Astrocyte (in vitro differentiated cells and primary cell): ENCODE measurements at regions not wholly inside any gene's neighbourhood (a gene's known extent, or its start where the extent isn't known, plus 50 kb on each side); places are given as distances from the start of the nearest gene placed in this dataset.

Experiments
- DNase-seq: peaks from one replicate; pipeline ENCODE4 v3.0.0-alpha.2; 2010; ENCODE audit warnings: low read depth
- FAIRE-seq: peaks from 2 replicates; lab custom pipeline; 2011; peaks lifted over from hg19 to GRCh38; lab: Jason Lieb, UNC
- H2AFZ ChIP-seq: 2 replicates; pipeline ENCODE4 v1.6.0; 2012; ENCODE audit warnings: low read depth, low read length, inconsistent platforms
- H3K27ac ChIP-seq: 2 replicates; pipeline ENCODE4 v1.5.1; 2011; ENCODE audit warnings: low read depth, low read length, inconsistent platforms
- H3K27me3 ChIP-seq: 2 replicates; pipeline ENCODE4 v1.6.0; 2011; ENCODE audit warnings: low read length, inconsistent platforms; ENCODE audit not compliant: insufficient read depth
- H3K36me3 ChIP-seq: 2 replicates; pipeline ENCODE4 v1.5.1; 2011; ENCODE audit warnings: low read length, inconsistent platforms; ENCODE audit not compliant: insufficient read depth
- H3K4me1 ChIP-seq: 2 replicates; pipeline ENCODE4 v1.5.1; 2011; ENCODE audit warnings: low read length, inconsistent platforms; ENCODE audit not compliant: insufficient read depth
- H3K4me2 ChIP-seq: 2 replicates; pipeline ENCODE4 v1.6.0; 2012; ENCODE audit warnings: low read length, inconsistent platforms
- H3K4me3 ChIP-seq: 2 replicates; pipeline ENCODE4 v1.5.1; 2011; ENCODE audit warnings: low read depth, mild to moderate bottlenecking, low read length, inconsistent platforms; ENCODE audit not compliant: insufficient read depth
- H3K79me2 ChIP-seq: 2 replicates; pipeline ENCODE4 v1.6.0; 2012; ENCODE audit warnings: mild to moderate bottlenecking, low read length, inconsistent platforms; ENCODE audit not compliant: insufficient read depth
- H3K9ac ChIP-seq: 2 replicates; pipeline ENCODE4 v1.6.0; 2012; ENCODE audit warnings: mild to moderate bottlenecking, low read length, inconsistent platforms
- H3K9me3 ChIP-seq: 2 replicates; pipeline ENCODE4 v1.5.1; 2012; ENCODE audit warnings: low read depth, mild to moderate bottlenecking, low read length, inconsistent platforms; ENCODE audit not compliant: insufficient read depth
- H4K20me1 ChIP-seq: 2 replicates; pipeline ENCODE4 v1.6.0; 2012; ENCODE audit warnings: low read length, inconsistent platforms; ENCODE audit not compliant: insufficient read depth
- H3K27ac Mint-ChIP-seq: one replicate; pipeline ENCODE4 v1.8.0; 2021; ENCODE audit warnings: mild to moderate bottlenecking, mixed read lengths; ENCODE audit not compliant: unreplicated experiment
- H3K27me3 Mint-ChIP-seq: one replicate; pipeline ENCODE4 v1.8.0; 2021; ENCODE audit warnings: low read depth, mixed read lengths; ENCODE audit not compliant: unreplicated experiment
- H3K36me3 Mint-ChIP-seq: one replicate; pipeline ENCODE4 v1.8.0; 2021; ENCODE audit warnings: low read depth, mixed read lengths; ENCODE audit not compliant: unreplicated experiment
- H3K4me1 Mint-ChIP-seq: one replicate; pipeline ENCODE4 v1.8.0; 2021; ENCODE audit warnings: low read depth, mixed read lengths; ENCODE audit not compliant: unreplicated experiment
- H3K4me3 Mint-ChIP-seq: one replicate; pipeline ENCODE4 v1.8.0; 2021; ENCODE audit warnings: mild to moderate bottlenecking, moderate library complexity, mixed read lengths; ENCODE audit not compliant: unreplicated experiment
- H3K9me3 Mint-ChIP-seq: one replicate; pipeline ENCODE4 v1.8.0; 2021; ENCODE audit warnings: mild to moderate bottlenecking, mixed read lengths; ENCODE audit not compliant: unreplicated experiment
- EZH2 ChIP-seq: IDR thresholded peaks from 2 replicates; pipeline ENCODE4 v1.6.1; 2012; ENCODE audit warnings: mild to moderate bottlenecking, low read length, inconsistent platforms; ENCODE audit not compliant: insufficient read depth
- TF ChIP-seq, protein P1 (sequence below): IDR thresholded peaks from 2 replicates; pipeline ENCODE4 v1.5.1; 2011; ENCODE audit warnings: low read depth, mild to moderate bottlenecking, inconsistent platforms, low read length, moderate library complexity; ENCODE audit not compliant: insufficient read depth

DNA sequence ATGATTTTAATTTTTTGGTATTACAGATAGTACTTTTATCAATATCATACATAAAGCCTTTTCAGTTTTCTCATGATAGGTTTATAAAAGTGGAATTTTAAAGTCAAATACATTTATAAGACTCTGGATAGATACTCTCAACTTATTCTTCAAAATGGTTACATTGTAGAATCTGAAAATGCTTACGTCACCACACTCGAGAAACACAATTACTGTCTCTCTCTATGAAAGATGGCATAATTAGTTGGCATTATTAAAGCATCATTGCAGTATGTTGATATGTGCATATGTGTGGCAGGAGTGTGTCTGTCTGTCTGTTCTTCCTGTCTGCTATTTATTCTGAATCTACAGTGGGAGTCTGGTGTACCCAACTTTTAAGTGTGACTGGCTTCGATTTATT, 397.1 kb downstream of the SNAPC1 start:
- Histone ChIP-seq H3K27ac (no peak overlapping the region), H3K79me2 (no peaks in the 10 kb centered on the region), H3K27me3 (peaks cover 5% of the 10 kb centered on the region), H4K20me1 (no peaks in the 10 kb centered on the region), H3K4me3 (no peak overlapping the region), H3K4me2 (no peak overlapping the region), H3K9me3 (no peaks in the 10 kb centered on the region), H2AFZ (no peak overlapping the region), H3K36me3 (no peaks in the 10 kb centered on the region), H3K9ac (no peak overlapping the region), H3K4me1 (no peaks in the 10 kb centered on the region)
- Mint-ChIP-seq H3K4me1 (no peaks in the 10 kb centered on the region), H3K9me3 (no peaks in the 10 kb centered on the region), H3K36me3 (no peaks in the 10 kb centered on the region), H3K4me3 (no peak overlapping the region), H3K27ac (no peak overlapping the region), H3K27me3 (no peaks in the 10 kb centered on the region)
- FAIRE-seq: no peak
- TF ChIP-seq, protein P1, sequence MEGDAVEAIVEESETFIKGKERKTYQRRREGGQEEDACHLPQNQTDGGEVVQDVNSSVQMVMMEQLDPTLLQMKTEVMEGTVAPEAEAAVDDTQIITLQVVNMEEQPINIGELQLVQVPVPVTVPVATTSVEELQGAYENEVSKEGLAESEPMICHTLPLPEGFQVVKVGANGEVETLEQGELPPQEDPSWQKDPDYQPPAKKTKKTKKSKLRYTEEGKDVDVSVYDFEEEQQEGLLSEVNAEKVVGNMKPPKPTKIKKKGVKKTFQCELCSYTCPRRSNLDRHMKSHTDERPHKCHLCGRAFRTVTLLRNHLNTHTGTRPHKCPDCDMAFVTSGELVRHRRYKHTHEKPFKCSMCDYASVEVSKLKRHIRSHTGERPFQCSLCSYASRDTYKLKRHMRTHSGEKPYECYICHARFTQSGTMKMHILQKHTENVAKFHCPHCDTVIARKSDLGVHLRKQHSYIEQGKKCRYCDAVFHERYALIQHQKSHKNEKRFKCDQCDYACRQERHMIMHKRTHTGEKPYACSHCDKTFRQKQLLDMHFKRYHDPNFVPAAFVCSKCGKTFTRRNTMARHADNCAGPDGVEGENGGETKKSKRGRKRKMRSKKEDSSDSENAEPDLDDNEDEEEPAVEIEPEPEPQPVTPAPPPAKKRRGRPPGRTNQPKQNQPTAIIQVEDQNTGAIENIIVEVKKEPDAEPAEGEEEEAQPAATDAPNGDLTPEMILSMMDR: no peak
- no peak for TF ChIP-seq EZH2
- DNase-seq: no peak

DNA sequence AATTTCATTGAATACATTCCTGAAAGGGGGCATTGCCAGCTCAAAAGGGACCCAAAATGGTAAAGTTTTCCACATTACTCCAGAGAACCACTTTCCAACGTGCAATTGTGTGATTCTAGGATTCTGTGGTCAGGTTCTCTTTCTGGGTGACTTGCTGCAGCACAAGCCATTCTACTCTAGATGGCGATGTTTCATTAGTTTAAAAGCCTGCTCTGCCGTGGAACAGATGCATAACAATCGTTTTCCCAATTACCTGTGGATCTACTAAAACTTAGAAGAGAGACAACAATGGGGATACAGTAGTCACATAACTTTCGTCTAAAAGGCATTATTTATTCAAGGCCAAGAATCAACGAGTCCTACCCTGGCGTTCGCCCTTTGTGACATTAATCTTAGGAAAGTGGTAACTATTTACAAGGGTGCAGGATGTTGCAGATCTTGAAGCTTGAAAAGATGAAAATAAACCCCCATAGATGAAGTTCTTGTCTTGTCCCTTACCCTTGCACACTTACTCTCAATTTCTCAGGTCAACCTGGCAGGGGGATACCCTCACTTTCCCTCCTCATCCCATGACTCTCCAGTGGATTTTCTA, 400.9 kb downstream of the SNAPC1 start:
- DNase-seq (peak; percentile 27), FAIRE-seq (peak; percentile 87)
- no peak overlapping the region for H3K4me3 ChIP-seq
- H3K9me3 ChIP-seq: no peaks in the 10 kb centered on the region
- TF ChIP-seq, protein P1: peak; percentile 93
- TF ChIP-seq EZH2: no peak
- H3K4me2 ChIP-seq: no peak overlapping the region
- no peaks in the 10 kb centered on the region for H3K79me2 ChIP-seq
- Mint-ChIP-seq H3K27me3 (peaks cover 13% of the 10 kb centered on the region), H3K4me1 (no peaks in the 10 kb centered on the region), H3K9me3 (no peaks in the 10 kb centered on the region), H3K36me3 (no peaks in the 10 kb centered on the region), H3K4me3 (no peak overlapping the region), H3K27ac (no peak overlapping the region)
- H2AFZ ChIP-seq: no peak overlapping the region
- no peak overlapping the region for H3K27ac ChIP-seq
- H4K20me1 ChIP-seq: no peaks in the 10 kb centered on the region
- no peaks in the 10 kb centered on the region for H3K4me1 ChIP-seq
- no peak overlapping the region for H3K9ac ChIP-seq
- peaks cover 5% of the 10 kb centered on the region for H3K27me3 ChIP-seq
- no peaks in the 10 kb centered on the region for H3K36me3 ChIP-seq

DNA sequence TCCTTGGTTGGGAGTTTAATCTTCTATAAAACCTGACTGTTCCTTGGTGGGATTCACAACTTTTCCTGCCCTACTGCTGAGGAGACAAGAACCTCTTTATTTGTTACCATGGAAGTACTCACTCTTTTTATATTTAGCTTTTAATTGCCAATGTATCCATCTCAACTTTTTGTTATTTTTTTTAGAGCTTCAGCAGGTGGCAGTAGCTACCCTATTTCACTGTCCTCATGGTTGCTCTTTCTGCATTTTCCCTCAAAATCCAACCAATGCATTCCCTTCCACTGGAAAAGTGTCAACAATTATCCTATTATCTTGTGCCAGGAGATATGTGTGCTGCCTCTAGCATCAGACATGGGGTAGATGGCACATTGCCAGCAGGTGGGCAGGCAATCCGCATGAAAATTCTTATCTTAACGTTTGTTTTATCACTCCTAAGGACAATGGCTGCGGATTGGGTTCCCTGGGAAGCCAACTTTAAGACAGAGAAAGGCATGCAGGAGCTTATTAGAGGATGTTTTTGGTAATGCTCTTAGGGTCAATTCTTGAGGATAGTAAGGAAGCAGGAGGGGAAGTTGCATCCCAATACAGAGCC, 406.4 kb downstream of the SNAPC1 start:
- Mint-ChIP-seq H3K9me3 (no peaks in the 10 kb centered on the region), H3K4me1 (no peaks in the 10 kb centered on the region), H3K4me3 (no peak overlapping the region), H3K27ac (no peak overlapping the region), H3K27me3 (peaks cover 16% of the 10 kb centered on the region), H3K36me3 (no peaks in the 10 kb centered on the region)
- no peak for TF ChIP-seq EZH2
- TF ChIP-seq, protein P1: no peak
- Histone ChIP-seq H3K27me3 (no peaks in the 10 kb centered on the region), H3K4me2 (no peak overlapping the region), H2AFZ (no peak overlapping the region), H3K9ac (no peak overlapping the region), H3K4me3 (no peak overlapping the region), H3K36me3 (no peaks in the 10 kb centered on the region), H4K20me1 (no peaks in the 10 kb centered on the region), H3K9me3 (no peaks in the 10 kb centered on the region), H3K27ac (no peak overlapping the region), H3K79me2 (no peaks in the 10 kb centered on the region), H3K4me1 (no peaks in the 10 kb centered on the region)
- FAIRE-seq (no peak), DNase-seq (no peak)
